Heart right ventricle (tissue), 16 donors: ENCODE measurements at regions not wholly inside any gene's neighbourhood (a gene's known extent, or its start where the extent isn't known, plus 50 kb on each side); places are given as distances from the start of the nearest gene placed in this dataset.

Source experiments
- ATAC-seq, 8 donors: fragments of 200-7000 bp; cut with Tn5 transposase; one replicate each; pipeline ENCODE4 v1.9.1; 2020; ENCODE audit warnings: mild to moderate bottlenecking in 8 of 8, moderate library complexity in 8 of 8, moderate number of reproducible peaks in 1 of 8
- DNase-seq, 2 donors: peaks; one replicate each; pipeline ENCODE4 v3.0.0-alpha.2; 2020
- H3K27ac ChIP-seq, 10 donors: fragments of 200-600 bp; sonication (generic) in 2 of 10; one replicate each; pipeline versions ENCODE4 v1.5.0 to v1.8.0; 2020 to 2022; ENCODE audit warnings: mild to moderate bottlenecking in 3 of 10
- H3K27me3 ChIP-seq, 7 donors: fragments of 200-600 bp; one replicate each; pipeline ENCODE4 v1.8.0; 2021 to 2022; ENCODE audit warnings: mild to moderate bottlenecking in 2 of 7
- H3K36me3 ChIP-seq, 9 donors: fragments of 200-600 bp; sonication (generic) in 1 of 9; one replicate each; pipeline versions ENCODE4 v1.5.0 to v1.8.0; 2020 to 2022; ENCODE audit warnings: mild to moderate bottlenecking in 2 of 9
- H3K4me1 ChIP-seq, 9 donors: fragments of 200-600 bp; sonication (generic) in 1 of 9; one replicate each; pipeline versions ENCODE4 v1.5.0 to v1.8.0; 2020 to 2022; ENCODE audit warnings: mild to moderate bottlenecking in 4 of 9
- H3K4me3 ChIP-seq, 10 donors: fragments of 200-600 bp; sonication (generic) in 2 of 10; one replicate each; pipeline versions ENCODE4 v1.5.0 to v1.8.0; 2020 to 2022; ENCODE audit warnings: mild to moderate bottlenecking in 7 of 10, moderate library complexity in 2 of 10
- H3K9me3 ChIP-seq, 11 donors: fragments of 200-600 bp in 10 of 11; sonication (generic) in 2 of 11; one replicate each; pipeline versions ENCODE4 v1.5.0 to v1.8.0; 2013 to 2022; ENCODE audit warnings: mild to moderate bottlenecking in 2 of 11, control low read depth in 1 of 11, moderate library complexity in 1 of 11
- CTCF ChIP-seq, 9 donors: fragments of 200-600 bp; sonication (generic) in 2 of 9; IDR thresholded peaks; one replicate each; pipeline versions ENCODE4 v1.5.0 to v1.8.0; 2021 to 2022; ENCODE audit warnings: antibody characterized with exemption in 9 of 9, mild to moderate bottlenecking in 5 of 9, moderate library complexity in 1 of 9
- WGBS, 2 donors: extraction: QIAGEN DNeasy Blood & Tissue Kit; methylation state at CpG; one replicate each; pipeline ENCODE4 v1.1.7; 2013; ENCODE audit warnings: inconsistent platforms in 1 of 2; 5-methylcytosine and 5-hydroxymethylcytosine counted together
- intact Hi-C, 10 donors: fragments of 100-400 bp; cut with DNase I; formaldehyde crosslinking; loops; one replicate each; pipeline versions ENCODE4 v1.11.1 to v1.14.2; 2022
- donor health status: Arrhythmogenic right ventricular cardiomyopathy.
- donor health status: ischemic (EF 13 %, LVEDD 7.1; RV severe dilation, severe dysfunction).
- donor health status: healthy with polysubstance abuse.
- donor health status: DM: no; HTN: yes; CAD: no.
- donor health status: DM: no; HTN: no; CAD: no.
- donor health status: ischemic (EF 25% LVEDD 6.9; RV normal size, moderate dysfunction).
- donor health status: ischemic (EF 25% LVEDD 5.7; RV mildly dilated, moderate dysfunction).
- donor health status: healthy.
- donor health status: DM: yes; HTN: yes; CAD: no.
- donor health status: Ischemic cardiomyopathy.
- donor health status: ischemic (EF 35%, LVEDD 5.7; RV mildly dilated, moderate dysfunction).
- donor health status: nonischemic (EF 11% LVEDD 7.7; RV severe dilation, severe dysfunction).
- donor health status: DM: yes; HTN: yes; CAD: no.
- donor health status: PGD.
- donor health status: ischemic (EF 29% LVEDD 5.4; RV normal size, mild dysfunction).
- donor health status: nonischemic (EF 23%, LVEDD 6.1; RV moderate dilation, normal function).

- 88 to 89% methylated on average over 4 of the region's 4 CpGs for WGBS, 2 donors
- no peaks in the 10 kb centered on the region for H3K4me1 ChIP-seq
Measured at GRCh38 chr2:12361506-12361905, 355.2 kb upstream of the TRIB2 start.

GRCh38 chr2:12363138-12363537, 353.6 kb upstream of the TRIB2 start:
- H3K4me1 ChIP-seq, result peaks cover 0 to 4% (median 0%) of the 10 kb centered on the region in 9 donors
- no peak for TF ChIP-seq CTCF (IDR thresholded peaks at IDR 0.05)
- intact Hi-C loops, result no loop called here
- no peak overlapping the region for H3K27ac ChIP-seq
- H3K36me3 ChIP-seq, result no peaks in the 10 kb centered on the region
- ATAC-seq (no peak), DNase-seq (no peak)
- H3K9me3 ChIP-seq, result peaks cover 0 to 15% (median 4%) of the 10 kb centered on the region in 11 donors
- no peak overlapping the region for H3K4me3 ChIP-seq
- H3K27me3 ChIP-seq, result no peaks in the 10 kb centered on the region
- WGBS, 2 donors, result 94% methylated on average over 3 of the region's 3 CpGs

More at GRCh38 chr2:12361506-12361905, 355.2 kb upstream of the TRIB2 start:
- ATAC-seq (no peak), DNase-seq (no peak)
- no peak overlapping the region for H3K27ac ChIP-seq
- H3K27me3 ChIP-seq, result no peaks in the 10 kb centered on the region
- intact Hi-C loops, result no loop called here
- H3K36me3 ChIP-seq, result no peaks in the 10 kb centered on the region
- no peak for TF ChIP-seq CTCF (IDR thresholded peaks at IDR 0.05)
- H3K4me3 ChIP-seq, result no peak overlapping the region
- peaks cover 0 to 14% (median 4%) of the 10 kb centered on the region in 11 donors for H3K9me3 ChIP-seq

GRCh38 chr2:12363569-12363968, 353.2 kb upstream of the TRIB2 start:
- no peak for ATAC-seq
- intact Hi-C loops, result no loop called here
- Histone ChIP-seq H3K4me1 (peaks cover 0 to 8% (median 0%) of the 10 kb centered on the region in 9 donors), H3K27ac (no peak overlapping the region), H3K4me3 (no peak overlapping the region), H3K27me3 (no peaks in the 10 kb centered on the region), H3K9me3 (peaks cover 0 to 15% (median 4%) of the 10 kb centered on the region in 11 donors), H3K36me3 (no peaks in the 10 kb centered on the region)
- no peak for DNase-seq
- 36 to 58% methylated on average over 1 of the region's 1 CpG for WGBS, 2 donors
- no peak for TF ChIP-seq CTCF (IDR thresholded peaks at IDR 0.05)

- 96% methylated on average over 3 of the region's 3 CpGs for WGBS, 2 donors
- H3K4me3 ChIP-seq, result no peak overlapping the region
- H3K9me3 ChIP-seq, result peaks cover 0 to 15% (median 4%) of the 10 kb centered on the region in 11 donors
- H3K27me3 ChIP-seq, result no peaks in the 10 kb centered on the region
- H3K36me3 ChIP-seq, result no peaks in the 10 kb centered on the region
- H3K27ac ChIP-seq, result no peak overlapping the region
- peaks cover 0 to 9% (median 0%) of the 10 kb centered on the region in 9 donors for H3K4me1 ChIP-seq
- DNase-seq, result no peak
- no peak for TF ChIP-seq CTCF (IDR thresholded peaks at IDR 0.05)
- intact Hi-C loops, result no loop called here
- no peak for ATAC-seq
Measured at GRCh38 chr2:12369566-12369965, 347.2 kb upstream of the TRIB2 start.
